ENCODE measurements at regions not wholly inside any gene's neighbourhood (a gene's known extent, or its start where the extent isn't known, plus 50 kb on each side); places are given as distances from the start of the nearest gene placed in this dataset.

DNA sequence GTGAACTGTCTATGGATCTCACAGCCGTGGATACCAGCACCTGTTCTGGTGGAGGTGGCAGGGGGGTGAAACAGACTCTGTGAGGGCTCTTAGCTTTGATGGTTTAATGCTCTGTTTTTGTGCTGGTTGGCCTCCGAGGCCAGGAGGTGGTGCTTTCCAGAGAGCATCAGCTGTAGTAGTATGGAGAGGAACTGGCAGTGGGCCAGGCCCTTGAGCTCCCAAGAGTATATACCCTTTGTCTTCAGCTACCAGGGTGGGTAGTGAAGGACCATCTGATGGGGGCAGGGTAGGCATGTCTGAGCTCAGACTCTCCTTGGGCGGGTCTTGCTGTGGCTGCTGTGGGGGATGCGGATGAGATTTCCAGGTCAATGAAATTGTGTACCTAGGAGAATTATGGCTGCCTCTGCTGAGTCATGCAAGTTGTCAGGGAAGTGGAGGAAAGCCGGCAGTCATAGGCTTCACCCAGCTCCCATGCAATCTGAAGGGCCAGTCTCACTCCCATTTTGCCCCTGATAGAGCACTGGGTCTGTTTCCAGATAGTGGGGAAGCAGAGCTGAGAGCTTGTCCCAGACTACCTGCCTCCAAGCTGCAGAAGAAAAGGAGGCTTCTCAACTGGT lies 102.7 kb upstream of the AHI1 start:
- FAIRE-seq (no peak), DNase-seq (no peak)
- Histone ChIP-seq H3K9me3 (ENCODE audit: control insufficient read depth in 2 of 2, insufficient read depth in 1 of 2, low read depth in 1 of 2, low read length in 1 of 2) (peaks cover 0 to 2% of the 10 kb centered on the region in 2 donors), H3K4me1 (ENCODE audit: control insufficient read depth in 3 of 3, insufficient read depth in 2 of 3, low read depth in 1 of 3, low read length in 2 of 3) (no peaks in the 10 kb centered on the region), H3K27me3 (ENCODE audit: control insufficient read depth in 3 of 3, insufficient read depth in 3 of 3, low read length in 3 of 3) (no peaks in the 10 kb centered on the region), H3K27ac (ENCODE audit: low read depth in 1 of 3, low read length in 2 of 3) (no peak overlapping the region), H3K4me3 (ENCODE audit: low read depth in 1 of 3, low read length in 3 of 3) (no peak overlapping the region), H3K36me3 (ENCODE audit: control insufficient read depth in 3 of 3, insufficient read depth in 2 of 3, low read depth in 1 of 3, low read length in 3 of 3) (no peaks in the 10 kb centered on the region)
- 81 to 82% (median 82%) methylated on average over 5 of the region's 5 CpGs for WGBS, 3 donors

DNA sequence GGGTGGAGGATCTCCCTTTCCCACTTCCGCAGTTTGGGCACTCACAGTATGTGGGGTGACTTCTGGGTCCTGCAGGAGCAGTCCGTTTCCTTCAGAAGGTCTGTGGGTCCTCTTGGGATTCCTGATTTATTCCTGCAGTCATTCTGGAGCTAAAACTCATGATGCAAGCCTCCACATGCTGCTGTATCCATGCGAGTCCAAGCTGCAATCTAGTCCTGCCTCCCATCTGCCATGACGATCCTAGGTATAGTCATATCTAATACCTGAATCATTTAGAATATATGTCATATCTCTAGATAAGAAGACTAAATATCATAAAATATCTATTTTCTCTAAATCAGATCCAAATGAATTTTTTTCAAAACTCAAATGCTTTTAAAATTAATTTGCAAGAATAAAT lies 103.4 kb upstream of the AHI1 start:
- H3K9me3 ChIP-seq (ENCODE audit: control insufficient read depth in 2 of 2, insufficient read depth in 1 of 2, low read depth in 1 of 2, low read length in 1 of 2): peaks cover 0 to 2% of the 10 kb centered on the region in 2 donors
- H3K4me1 ChIP-seq (ENCODE audit: control insufficient read depth in 3 of 3, insufficient read depth in 2 of 3, low read depth in 1 of 3, low read length in 2 of 3): no peaks in the 10 kb centered on the region
- H3K36me3 ChIP-seq (ENCODE audit: control insufficient read depth in 3 of 3, insufficient read depth in 2 of 3, low read depth in 1 of 3, low read length in 3 of 3): no peaks in the 10 kb centered on the region
- FAIRE-seq: no peak
- no peak for DNase-seq
- 74 to 89% (median 84%) methylated on average over 4 of the region's 4 CpGs for WGBS, 3 donors
- H3K27me3 ChIP-seq (ENCODE audit: control insufficient read depth in 3 of 3, insufficient read depth in 3 of 3, low read length in 3 of 3): no peaks in the 10 kb centered on the region
- H3K27ac ChIP-seq (ENCODE audit: low read depth in 1 of 3, low read length in 2 of 3): no peak overlapping the region
- no peak overlapping the region for H3K4me3 ChIP-seq (ENCODE audit: low read depth in 1 of 3, low read length in 3 of 3)

DNA sequence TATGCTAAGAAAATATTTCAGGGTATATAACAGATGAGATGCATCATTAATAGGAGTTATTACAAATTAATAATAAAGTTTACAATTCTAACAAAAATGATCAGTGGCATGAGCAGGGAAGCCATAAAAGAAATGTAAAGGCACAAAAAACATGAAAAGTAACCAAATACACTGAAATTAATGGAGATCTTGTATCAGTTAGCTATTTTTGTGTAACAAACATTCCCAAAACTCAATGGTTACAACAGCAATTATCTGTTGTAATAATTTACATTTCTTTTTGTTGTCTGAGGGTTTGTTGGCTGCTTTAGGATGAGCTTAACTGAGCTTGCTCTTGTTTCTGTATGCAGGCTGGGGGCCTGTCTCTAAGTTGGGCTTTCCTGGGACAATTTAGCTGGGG lies 104.3 kb upstream of the AHI1 start:
- Histone ChIP-seq H3K27ac (ENCODE audit: low read depth in 1 of 3, low read length in 2 of 3) (no peak overlapping the region), H3K4me1 (ENCODE audit: control insufficient read depth in 3 of 3, insufficient read depth in 2 of 3, low read depth in 1 of 3, low read length in 2 of 3) (no peaks in the 10 kb centered on the region), H3K36me3 (ENCODE audit: control insufficient read depth in 3 of 3, insufficient read depth in 2 of 3, low read depth in 1 of 3, low read length in 3 of 3) (no peaks in the 10 kb centered on the region), H3K4me3 (ENCODE audit: low read depth in 1 of 3, low read length in 3 of 3) (no peak overlapping the region), H3K27me3 (ENCODE audit: control insufficient read depth in 3 of 3, insufficient read depth in 3 of 3, low read length in 3 of 3) (no peaks in the 10 kb centered on the region), H3K9me3 (ENCODE audit: control insufficient read depth in 2 of 2, insufficient read depth in 1 of 2, low read depth in 1 of 2, low read length in 1 of 2) (peaks cover 0 to 2% of the 10 kb centered on the region in 2 donors)
- FAIRE-seq: no peak
- DNase-seq: no peak

- Histone ChIP-seq H3K4me3 (ENCODE audit: low read depth in 1 of 3, low read length in 3 of 3) (no peak overlapping the region), H3K27me3 (ENCODE audit: control insufficient read depth in 3 of 3, insufficient read depth in 3 of 3, low read length in 3 of 3) (no peaks in the 10 kb centered on the region), H3K36me3 (ENCODE audit: control insufficient read depth in 3 of 3, insufficient read depth in 2 of 3, low read depth in 1 of 3, low read length in 3 of 3) (no peaks in the 10 kb centered on the region), H3K4me1 (ENCODE audit: control insufficient read depth in 3 of 3, insufficient read depth in 2 of 3, low read depth in 1 of 3, low read length in 2 of 3) (no peaks in the 10 kb centered on the region), H3K9me3 (ENCODE audit: control insufficient read depth in 2 of 2, insufficient read depth in 1 of 2, low read depth in 1 of 2, low read length in 1 of 2) (peaks cover 0 to 2% of the 10 kb centered on the region in 2 donors), H3K27ac (ENCODE audit: low read depth in 1 of 3, low read length in 2 of 3) (no peak overlapping the region)
- 85 to 98% (median 93%) methylated on average over 2 of the region's 2 CpGs for whole genome bisulfite sequencing, 3 donors
- no peak for FAIRE-seq
- no peak for DNase-seq
Measured at GRCh38 chr6:135603249-135603648, 105.7 kb upstream of the AHI1 start.

- Histone ChIP-seq H3K4me1 (ENCODE audit: control insufficient read depth in 3 of 3, insufficient read depth in 2 of 3, low read depth in 1 of 3, low read length in 2 of 3) (no peaks in the 10 kb centered on the region), H3K27ac (ENCODE audit: low read depth in 1 of 3, low read length in 2 of 3) (no peak overlapping the region), H3K4me3 (ENCODE audit: low read depth in 1 of 3, low read length in 3 of 3) (no peak overlapping the region), H3K36me3 (ENCODE audit: control insufficient read depth in 3 of 3, insufficient read depth in 2 of 3, low read depth in 1 of 3, low read length in 3 of 3) (no peaks in the 10 kb centered on the region), H3K9me3 (ENCODE audit: control insufficient read depth in 2 of 2, insufficient read depth in 1 of 2, low read depth in 1 of 2, low read length in 1 of 2) (no peaks in the 10 kb centered on the region), H3K27me3 (ENCODE audit: control insufficient read depth in 3 of 3, insufficient read depth in 3 of 3, low read length in 3 of 3) (no peaks in the 10 kb centered on the region)
- FAIRE-seq (no peak), DNase-seq (no peak)
- WGBS, 3 donors: 93 to 96% (median 94%) methylated on average over 10 of the region's 10 CpGs
Measured at GRCh38 chr6:135604035-135604860, 106.7 kb upstream of the AHI1 start.

DNA sequence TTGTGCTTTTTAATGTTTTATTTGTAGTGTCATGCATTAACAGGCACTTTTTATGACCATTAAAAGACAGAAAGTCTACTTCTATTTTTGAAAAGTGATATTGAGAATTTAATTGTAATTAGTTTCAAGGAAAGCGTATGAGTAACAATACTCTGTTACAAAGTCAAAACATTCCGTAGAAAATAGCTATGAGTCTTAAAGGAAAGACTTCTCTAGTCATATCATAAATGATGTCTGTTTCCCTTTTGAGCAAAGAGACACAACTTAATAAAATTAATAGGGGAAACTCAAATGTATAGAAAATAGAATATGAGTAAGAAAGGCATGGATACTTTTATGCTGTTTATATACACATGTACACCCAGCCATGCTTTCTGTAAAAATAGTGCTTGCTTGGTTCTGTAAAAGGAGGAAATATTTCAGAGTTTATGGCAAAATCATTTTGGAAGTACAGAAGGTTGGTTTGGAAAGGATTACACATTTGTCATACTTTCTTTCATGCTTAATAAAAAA lies 107.8 kb upstream of the AHI1 start:
- Histone ChIP-seq H3K27me3 (ENCODE audit: control insufficient read depth in 3 of 3, insufficient read depth in 3 of 3, low read length in 3 of 3) (no peaks in the 10 kb centered on the region), H3K4me3 (ENCODE audit: low read depth in 1 of 3, low read length in 3 of 3) (no peak overlapping the region), H3K9me3 (ENCODE audit: control insufficient read depth in 2 of 2, insufficient read depth in 1 of 2, low read depth in 1 of 2, low read length in 1 of 2) (no peaks in the 10 kb centered on the region), H3K27ac (ENCODE audit: low read depth in 1 of 3, low read length in 2 of 3) (no peak overlapping the region), H3K36me3 (ENCODE audit: control insufficient read depth in 3 of 3, insufficient read depth in 2 of 3, low read depth in 1 of 3, low read length in 3 of 3) (no peaks in the 10 kb centered on the region), H3K4me1 (ENCODE audit: control insufficient read depth in 3 of 3, insufficient read depth in 2 of 3, low read depth in 1 of 3, low read length in 2 of 3) (no peaks in the 10 kb centered on the region)
- FAIRE-seq (no peak), DNase-seq (no peak)
- 39 to 89% (median 57%) methylated on average over 2 of the region's 2 CpGs for WGBS, 3 donors

GRCh38 chr6:135606392-135606791 lies 108.9 kb upstream of the AHI1 start:
- no peak for DNase-seq
- no peaks in the 10 kb centered on the region for H3K4me1 ChIP-seq (ENCODE audit: control insufficient read depth in 3 of 3, insufficient read depth in 2 of 3, low read depth in 1 of 3, low read length in 2 of 3)
- no peak overlapping the region for H3K4me3 ChIP-seq (ENCODE audit: low read depth in 1 of 3, low read length in 3 of 3)
- no peaks in the 10 kb centered on the region for H3K27me3 ChIP-seq (ENCODE audit: control insufficient read depth in 3 of 3, insufficient read depth in 3 of 3, low read length in 3 of 3)
- 61 to 81% (median 70%) methylated on average over 2 of the region's 2 CpGs for WGBS, 3 donors
- H3K36me3 ChIP-seq (ENCODE audit: control insufficient read depth in 3 of 3, insufficient read depth in 2 of 3, low read depth in 1 of 3, low read length in 3 of 3): no peaks in the 10 kb centered on the region
- no peaks in the 10 kb centered on the region for H3K9me3 ChIP-seq (ENCODE audit: control insufficient read depth in 2 of 2, insufficient read depth in 1 of 2, low read depth in 1 of 2, low read length in 1 of 2)
- H3K27ac ChIP-seq (ENCODE audit: low read depth in 1 of 3, low read length in 2 of 3): no peak overlapping the region
- FAIRE-seq: no peak

DNA sequence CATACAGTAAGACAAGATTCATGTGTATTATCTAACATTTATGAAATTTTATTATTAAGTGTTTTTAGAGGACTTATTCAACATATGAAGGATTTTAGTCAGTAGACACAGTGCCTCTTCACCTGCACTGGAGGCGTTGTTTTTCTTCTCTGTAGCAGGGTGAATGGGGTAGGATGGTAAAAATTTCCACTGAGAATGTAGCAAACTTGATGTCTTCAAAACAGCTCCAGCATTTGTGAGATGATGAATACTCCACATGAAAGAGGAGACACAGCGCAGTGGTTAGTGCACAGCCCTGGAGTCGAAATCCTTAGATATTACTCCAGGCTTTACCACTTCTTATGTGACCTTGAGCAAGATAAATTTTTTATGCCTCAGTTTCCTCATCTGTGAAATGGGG lies 110.5 kb upstream of the AHI1 start:
- WGBS, 3 donors: 88 to 95% (median 92%) methylated on average over 3 of the region's 3 CpGs
- no peaks in the 10 kb centered on the region for H3K9me3 ChIP-seq (ENCODE audit: control insufficient read depth in 2 of 2, insufficient read depth in 1 of 2, low read depth in 1 of 2, low read length in 1 of 2)
- no peak overlapping the region for H3K4me3 ChIP-seq (ENCODE audit: low read depth in 1 of 3, low read length in 3 of 3)
- no peaks in the 10 kb centered on the region for H3K4me1 ChIP-seq (ENCODE audit: control insufficient read depth in 3 of 3, insufficient read depth in 2 of 3, low read depth in 1 of 3, low read length in 2 of 3)
- FAIRE-seq: no peak
- no peak overlapping the region for H3K27ac ChIP-seq (ENCODE audit: low read depth in 1 of 3, low read length in 2 of 3)
- no peaks in the 10 kb centered on the region for H3K36me3 ChIP-seq (ENCODE audit: control insufficient read depth in 3 of 3, insufficient read depth in 2 of 3, low read depth in 1 of 3, low read length in 3 of 3)
- no peak for DNase-seq
- H3K27me3 ChIP-seq (ENCODE audit: control insufficient read depth in 3 of 3, insufficient read depth in 3 of 3, low read length in 3 of 3): no peaks in the 10 kb centered on the region
